Body of pancreas (tissue), 4 donors: ENCODE measurements at regions not wholly inside any gene's neighbourhood (a gene's known extent, or its start where the extent isn't known, plus 50 kb on each side); places are given as distances from the start of the nearest gene placed in this dataset.

Source experiments
- CTCF ChIP-seq, 7 experiments: fragments of 450-650 bp in 4 of 7; fragments of 200-600 bp in 3 of 7; sonication (generic) in 3 of 7; IDR thresholded peaks; one replicate each; pipeline ENCODE4 v1.5.1; 2016 to 2019; ENCODE audit warnings: antibody characterized with exemption in 7 of 7
- POLR2A ChIP-seq, 3 donors: fragments of 450-650 bp; IDR thresholded peaks; one replicate each; pipeline ENCODE4 v1.6.1; 2016; ENCODE audit warnings: antibody characterized with exemption in 3 of 3, mild to moderate bottlenecking in 2 of 3

- TF ChIP-seq CTCF (IDR thresholded peaks at IDR 0.05): no peak
- no peak for TF ChIP-seq POLR2A (IDR thresholded peaks at IDR 0.05)
Measured at GRCh38 chr4:56134266-56134665, 185.5 kb downstream of the CEP135 start.
